K562 (cell line): ENCODE measurements at regions not wholly inside any gene's neighbourhood (a gene's known extent, or its start where the extent isn't known, plus 50 kb on each side); places are given as distances from the start of the nearest gene placed in this dataset.

Source experiments
- ELF1 ChIP-seq: fragments of 200-800 bp; sonication (Bioruptor generic); IDR thresholded peaks from 2 replicates; pipeline ENCODE4 v1.6.1; 2016; ENCODE audit warnings: missing genetic modification characterization, missing compliant biosample characterization
- KDM1A ChIP-seq, 2 experiments: fragments of 450-650 bp; IDR thresholded peaks; 2 replicates each; pipeline ENCODE4 v1.6.1; 2016; ENCODE audit warnings: mild to moderate bottlenecking in 2 of 2
- NFIX ChIP-seq: fragments of 250-450 bp; sonication (Bioruptor Pico); IDR thresholded peaks from 2 replicates; pipeline ENCODE4 v1.4.0; 2020; ENCODE audit warnings: low read depth, mild to moderate bottlenecking, moderate library complexity
- PHF20 ChIP-seq: fragments of 450-650 bp; IDR thresholded peaks from 2 replicates; pipeline ENCODE4 v1.6.1; 2018; ENCODE audit not compliant: partially characterized antibody
- TBP ChIP-seq: optimal IDR thresholded peaks from 2 replicates; pipeline ENCODE3; 2011; ENCODE audit warnings: low read depth, low read length, improper control_type of control experiment
- TSC22D4 ChIP-seq: fragments of 450-650 bp; IDR thresholded peaks from 2 replicates; pipeline ENCODE4 v1.6.1; 2016; ENCODE audit warnings: missing genetic modification characterization, missing biosample characterization, control low read depth
- U2AF2 ChIP-seq: fragments of 200-400 bp; formaldehyde crosslinking; optimal IDR thresholded peaks from 2 replicates; pipeline ENCODE3; 2017; ENCODE audit warnings: low read depth, mild to moderate bottlenecking, low read length
- ZNF224 ChIP-seq: sonication (generic); formaldehyde crosslinking; IDR thresholded peaks from 2 replicates; pipeline ENCODE4 v1.8.0; 2022; ENCODE audit warnings: mild to moderate bottlenecking, missing genetic modification reagents
- ZNF41 ChIP-seq: fragments of 250-450 bp; sonication (Bioruptor Pico); conservative IDR thresholded peaks from 2 replicates; pipeline ENCODE4 v1.4.0; 2020; ENCODE audit warnings: mild to moderate bottlenecking
- ZNF583 ChIP-seq: fragments of 250-450 bp; sonication (Bioruptor Pico); IDR thresholded peaks from 2 replicates; pipeline ENCODE4 v1.4.0; 2020
- ZNF764 ChIP-seq: fragments of 250-450 bp; sonication (Bioruptor Pico); IDR thresholded peaks from 2 replicates; pipeline ENCODE4 v1.4.0; 2020; ENCODE audit warnings: low read depth, mild to moderate bottlenecking, moderate library complexity
- TF ChIP-seq, protein P1 (sequence below), 2 experiments: fragments of 450-650 bp in 1 of 2; sonication (generic) in 1 of 2; formaldehyde crosslinking in 1 of 2; IDR thresholded peaks; 2 replicates each; pipeline versions ENCODE4 v1.7.1 to v1.9.0; 2016 to 2022; ENCODE audit warnings: inconsistent platforms in 1 of 2, mild to moderate bottlenecking in 1 of 2, missing genetic modification reagents in 1 of 2
- TF ChIP-seq, protein P2 (sequence below): fragments of 250-450 bp; sonication (Bioruptor Pico); IDR thresholded peaks from 2 replicates; pipeline ENCODE4 v1.5.0; 2020; ENCODE audit warnings: mild to moderate bottlenecking, borderline replicate concordance
- TF ChIP-seq, protein P3 (sequence below), 3 experiments: IDR thresholded peaks in 2 of 3; conservative IDR thresholded peaks in 1 of 3; 2 replicates each; pipeline ENCODE4 v1.5.1; 2011 to 2012; ENCODE audit warnings: low read length in 3 of 3, mild to moderate bottlenecking in 3 of 3, control low read depth in 2 of 3, improper control_type of control experiment in 1 of 3, inconsistent platforms in 1 of 3, low read depth in 1 of 3, mixed read lengths in 1 of 3, moderate library complexity in 1 of 3; ENCODE audit not compliant: insufficient read depth in 2 of 3

DNA sequence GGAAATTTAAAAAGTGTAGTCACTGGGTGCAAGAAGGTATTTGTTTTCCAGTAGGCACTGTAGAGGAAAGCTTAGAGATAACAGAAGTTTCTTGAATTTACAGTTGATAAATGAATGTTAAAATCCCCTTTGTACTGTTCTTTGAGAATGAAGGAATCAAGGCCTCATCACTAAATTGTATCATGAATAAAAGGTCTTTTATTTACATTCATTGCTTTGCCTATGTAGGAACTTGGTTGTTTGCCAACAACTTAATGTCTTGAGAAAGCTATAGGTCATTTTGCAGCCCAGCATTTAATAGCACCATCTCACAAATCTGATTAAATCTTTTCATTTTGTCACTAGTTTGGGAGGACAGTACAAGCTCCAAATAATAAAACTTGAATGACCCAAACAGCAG lies 213.9 kb upstream of the ITGA4 start (continued):
- TF ChIP-seq, protein P1, sequence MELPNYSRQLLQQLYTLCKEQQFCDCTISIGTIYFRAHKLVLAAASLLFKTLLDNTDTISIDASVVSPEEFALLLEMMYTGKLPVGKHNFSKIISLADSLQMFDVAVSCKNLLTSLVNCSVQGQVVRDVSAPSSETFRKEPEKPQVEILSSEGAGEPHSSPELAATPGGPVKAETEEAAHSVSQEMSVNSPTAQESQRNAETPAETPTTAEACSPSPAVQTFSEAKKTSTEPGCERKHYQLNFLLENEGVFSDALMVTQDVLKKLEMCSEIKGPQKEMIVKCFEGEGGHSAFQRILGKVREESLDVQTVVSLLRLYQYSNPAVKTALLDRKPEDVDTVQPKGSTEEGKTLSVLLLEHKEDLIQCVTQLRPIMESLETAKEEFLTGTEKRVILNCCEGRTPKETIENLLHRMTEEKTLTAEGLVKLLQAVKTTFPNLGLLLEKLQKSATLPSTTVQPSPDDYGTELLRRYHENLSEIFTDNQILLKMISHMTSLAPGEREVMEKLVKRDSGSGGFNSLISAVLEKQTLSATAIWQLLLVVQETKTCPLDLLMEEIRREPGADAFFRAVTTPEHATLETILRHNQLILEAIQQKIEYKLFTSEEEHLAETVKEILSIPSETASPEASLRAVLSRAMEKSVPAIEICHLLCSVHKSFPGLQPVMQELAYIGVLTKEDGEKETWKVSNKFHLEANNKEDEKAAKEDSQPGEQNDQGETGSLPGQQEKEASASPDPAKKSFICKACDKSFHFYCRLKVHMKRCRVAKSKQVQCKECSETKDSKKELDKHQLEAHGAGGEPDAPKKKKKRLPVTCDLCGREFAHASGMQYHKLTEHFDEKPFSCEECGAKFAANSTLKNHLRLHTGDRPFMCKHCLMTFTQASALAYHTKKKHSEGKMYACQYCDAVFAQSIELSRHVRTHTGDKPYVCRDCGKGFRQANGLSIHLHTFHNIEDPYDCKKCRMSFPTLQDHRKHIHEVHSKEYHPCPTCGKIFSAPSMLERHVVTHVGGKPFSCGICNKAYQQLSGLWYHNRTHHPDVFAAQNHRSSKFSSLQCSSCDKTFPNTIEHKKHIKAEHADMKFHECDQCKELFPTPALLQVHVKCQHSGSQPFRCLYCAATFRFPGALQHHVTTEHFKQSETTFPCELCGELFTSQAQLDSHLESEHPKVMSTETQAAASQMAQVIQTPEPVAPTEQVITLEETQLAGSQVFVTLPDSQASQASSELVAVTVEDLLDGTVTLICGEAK (IDR thresholded peaks at IDR 0.05), result no peak
- TF ChIP-seq, protein P1 (CRISPR knock-in tag; IDR thresholded peaks at IDR 0.05), result no peak
- no peak for TF ChIP-seq ZNF764 (CRISPR knock-in tag)
- TF ChIP-seq KDM1A (IDR thresholded peaks at IDR 0.05), result no peak
- TF ChIP-seq PHF20, result no peak
- no peak for TF ChIP-seq ELF1 (tag)
- TF ChIP-seq ZNF224 (CRISPR knock-in tag), result no peak
- TF ChIP-seq TSC22D4, result no peak
- TF ChIP-seq, protein P2, sequence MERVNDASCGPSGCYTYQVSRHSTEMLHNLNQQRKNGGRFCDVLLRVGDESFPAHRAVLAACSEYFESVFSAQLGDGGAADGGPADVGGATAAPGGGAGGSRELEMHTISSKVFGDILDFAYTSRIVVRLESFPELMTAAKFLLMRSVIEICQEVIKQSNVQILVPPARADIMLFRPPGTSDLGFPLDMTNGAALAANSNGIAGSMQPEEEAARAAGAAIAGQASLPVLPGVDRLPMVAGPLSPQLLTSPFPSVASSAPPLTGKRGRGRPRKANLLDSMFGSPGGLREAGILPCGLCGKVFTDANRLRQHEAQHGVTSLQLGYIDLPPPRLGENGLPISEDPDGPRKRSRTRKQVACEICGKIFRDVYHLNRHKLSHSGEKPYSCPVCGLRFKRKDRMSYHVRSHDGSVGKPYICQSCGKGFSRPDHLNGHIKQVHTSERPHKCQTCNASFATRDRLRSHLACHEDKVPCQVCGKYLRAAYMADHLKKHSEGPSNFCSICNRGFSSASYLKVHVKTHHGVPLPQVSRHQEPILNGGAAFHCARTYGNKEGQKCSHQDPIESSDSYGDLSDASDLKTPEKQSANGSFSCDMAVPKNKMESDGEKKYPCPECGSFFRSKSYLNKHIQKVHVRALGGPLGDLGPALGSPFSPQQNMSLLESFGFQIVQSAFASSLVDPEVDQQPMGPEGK, result no peak
- TF ChIP-seq, protein P3, sequence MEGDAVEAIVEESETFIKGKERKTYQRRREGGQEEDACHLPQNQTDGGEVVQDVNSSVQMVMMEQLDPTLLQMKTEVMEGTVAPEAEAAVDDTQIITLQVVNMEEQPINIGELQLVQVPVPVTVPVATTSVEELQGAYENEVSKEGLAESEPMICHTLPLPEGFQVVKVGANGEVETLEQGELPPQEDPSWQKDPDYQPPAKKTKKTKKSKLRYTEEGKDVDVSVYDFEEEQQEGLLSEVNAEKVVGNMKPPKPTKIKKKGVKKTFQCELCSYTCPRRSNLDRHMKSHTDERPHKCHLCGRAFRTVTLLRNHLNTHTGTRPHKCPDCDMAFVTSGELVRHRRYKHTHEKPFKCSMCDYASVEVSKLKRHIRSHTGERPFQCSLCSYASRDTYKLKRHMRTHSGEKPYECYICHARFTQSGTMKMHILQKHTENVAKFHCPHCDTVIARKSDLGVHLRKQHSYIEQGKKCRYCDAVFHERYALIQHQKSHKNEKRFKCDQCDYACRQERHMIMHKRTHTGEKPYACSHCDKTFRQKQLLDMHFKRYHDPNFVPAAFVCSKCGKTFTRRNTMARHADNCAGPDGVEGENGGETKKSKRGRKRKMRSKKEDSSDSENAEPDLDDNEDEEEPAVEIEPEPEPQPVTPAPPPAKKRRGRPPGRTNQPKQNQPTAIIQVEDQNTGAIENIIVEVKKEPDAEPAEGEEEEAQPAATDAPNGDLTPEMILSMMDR (IDR thresholded peaks at IDR 0.05 in 2 of 3, conservative IDR thresholded peaks at IDR 0.05 in 1 of 3; ENCODE audit: insufficient read depth in 2 of 3, low read depth in 1 of 3, low read length in 3 of 3), result no peak
- TF ChIP-seq NFIX (CRISPR knock-in tag), result no peak
- no peak for TF ChIP-seq ZNF41
- no peak for TF ChIP-seq U2AF2
- TF ChIP-seq ZNF583 (CRISPR knock-in tag), result no peak
- TF ChIP-seq TBP, result no peak
